A673 (cell line): ENCODE measurements at regions not wholly inside any gene's neighbourhood (a gene's known extent, or its start where the extent isn't known, plus 50 kb on each side); places are given as distances from the start of the nearest gene placed in this dataset.

Experiments
- BruUV-seq: library from RNA; stranded (reverse); fragments of 400-500 nt; replicated peaks from 2 replicates; lab custom pipeline; 2021; lab: Mats Ljungman, UMichigan
- CTCF ChIA-PET: fragments of 300-600 bp; sonication (Branson Sonifier 250); formaldehyde crosslinking; loops from one replicate; lab custom pipeline; 2022; ENCODE audit warnings: antibody characterized with exemption; lab: Charles Lee
- POLR2A ChIA-PET: fragments of 300-600 bp; sonication (Branson Sonifier 250); formaldehyde crosslinking; loops from one replicate; lab custom pipeline; 2022; ENCODE audit warnings: antibody characterized with exemption; ENCODE audit not compliant: low non-redundant PET; lab: Charles Lee
- DNase-seq: peaks from one replicate; pipeline ENCODE4 v3.0.0-alpha.2; 2015; ENCODE audit warnings: low spot score
- H3K27ac ChIP-seq: fragments of 200-600 bp; sonication (generic); 2 replicates; pipeline ENCODE4 v1.5.1; 2016; ENCODE audit warnings: mixed run types, low read depth, mild to moderate bottlenecking, mixed read lengths, antibody characterized with exemption, low read length; ENCODE audit not compliant: poor library complexity, severe bottlenecking
- H3K27me3 ChIP-seq: fragments of 200-600 bp; sonication (generic); replicated peaks from 2 replicates; pipeline ENCODE4 v1.6.1; 2017; ENCODE audit warnings: mixed run types, low read depth, mild to moderate bottlenecking, mixed read lengths, antibody characterized with exemption, low read length; ENCODE audit not compliant: insufficient read depth, poor library complexity
- H3K36me3 ChIP-seq: fragments of 200-600 bp; sonication (generic); 2 replicates; pipeline ENCODE4 v1.6.1; 2016; ENCODE audit warnings: mixed run types, mild to moderate bottlenecking, mixed read lengths, antibody characterized with exemption, low read length; ENCODE audit not compliant: insufficient read depth, poor library complexity, severe bottlenecking
- H3K4me1 ChIP-seq: fragments of 200-600 bp; sonication (generic); 2 replicates; pipeline ENCODE4 v1.6.1; 2017; ENCODE audit warnings: mixed run types, mild to moderate bottlenecking, mixed read lengths, antibody characterized with exemption, low read length; ENCODE audit not compliant: insufficient read depth, poor library complexity, severe bottlenecking
- H3K4me3 ChIP-seq: fragments of 200-600 bp; sonication (generic); 2 replicates; pipeline ENCODE4 v1.5.1; 2016; ENCODE audit warnings: low read depth, mixed run types, mild to moderate bottlenecking, mixed read lengths, low read length; ENCODE audit not compliant: poor library complexity, severe bottlenecking
- H3K9me3 ChIP-seq: fragments of 200-600 bp; sonication (generic); 2 replicates; pipeline ENCODE4 v1.6.1; 2016; ENCODE audit warnings: mixed run types, low read depth, mild to moderate bottlenecking, mixed read lengths, antibody characterized with exemption, low read length; ENCODE audit not compliant: poor library complexity, severe bottlenecking
- CTCF ChIP-seq: fragments of 300-800, 200-600 bp; sonication (generic); conservative IDR thresholded peaks from 2 replicates; pipeline ENCODE4 v1.5.1; 2017; ENCODE audit warnings: low read depth, mild to moderate bottlenecking, antibody characterized with exemption, low read length, moderate library complexity, mixed read lengths
- EZH2 ChIP-seq: fragments of 200-600 bp; sonication (generic); IDR thresholded peaks from 2 replicates; pipeline ENCODE4 v1.6.1; 2017; ENCODE audit warnings: borderline replicate concordance, low read depth, mild to moderate bottlenecking, mixed read lengths, antibody characterized with exemption, low read length; ENCODE audit not compliant: poor library complexity, severe bottlenecking
- intact Hi-C: fragments of 100-400 bp; cut with micrococcal nuclease; formaldehyde crosslinking; loops from one replicate; pipeline ENCODE4 v1.10.0; 2022; ENCODE audit not compliant: unreplicated experiment

GRCh38 chr6:166806217-166806838 is 150.0 kb downstream of the RNASET2 start:
- TF ChIP-seq EZH2, result no peak
- no peak for TF ChIP-seq CTCF
- no peak for DNase-seq
- ChIA-PET CTCF (no interaction called here), POLR2A (no interaction called here)
- Histone ChIP-seq H3K27ac (no peak overlapping the region), H3K4me3 (no peak overlapping the region), H3K36me3 (no peaks in the 10 kb centered on the region), H3K27me3 (no peaks in the 10 kb centered on the region), H3K4me1 (no peaks in the 10 kb centered on the region), H3K9me3 (peaks cover 10% of the 10 kb centered on the region)
- BruUV-seq, result no TSS peak
- intact Hi-C loops, result no loop called here

- H3K36me3 ChIP-seq, result no peaks in the 10 kb centered on the region
- H3K9me3 ChIP-seq, result peaks cover 10% of the 10 kb centered on the region
- ChIA-PET CTCF (no interaction called here), POLR2A (no interaction called here)
- no peak overlapping the region for H3K27ac ChIP-seq
- DNase-seq, result no peak
- H3K27me3 ChIP-seq, result no peaks in the 10 kb centered on the region
- intact Hi-C loops, result no loop called here
- no TSS peak for BruUV-seq
- no peaks in the 10 kb centered on the region for H3K4me1 ChIP-seq
- no peak overlapping the region for H3K4me3 ChIP-seq
- TF ChIP-seq CTCF (no peak), EZH2 (no peak)
Observed at GRCh38 chr6:166803471-166803870, 152.9 kb downstream of the RNASET2 start.

- H3K9me3 ChIP-seq, result peaks cover 10% of the 10 kb centered on the region
- no peak overlapping the region for H3K27ac ChIP-seq
- BruUV-seq, result no TSS peak
- intact Hi-C loops, result no loop called here
- H3K4me3 ChIP-seq, result no peak overlapping the region
- ChIA-PET CTCF (no interaction called here), POLR2A (no interaction called here)
- H3K27me3 ChIP-seq, result no peaks in the 10 kb centered on the region
- H3K36me3 ChIP-seq, result no peaks in the 10 kb centered on the region
- no peak for TF ChIP-seq CTCF
- TF ChIP-seq EZH2, result no peak
- H3K4me1 ChIP-seq, result no peaks in the 10 kb centered on the region
- no peak for DNase-seq
Observed at GRCh38 chr6:166802401-166802800, 153.9 kb downstream of the RNASET2 start.
